IMR-90 (cell line): ENCODE measurements at regions not wholly inside any gene's neighbourhood (a gene's known extent, or its start where the extent isn't known, plus 50 kb on each side); places are given as distances from the start of the nearest gene placed in this dataset.

Experiments
- ATAC-seq: fragments of 200-7000 bp; cut with Tn5 transposase; 2 replicates; pipeline ENCODE4 v1.9.1; 2020; ENCODE audit warnings: low read depth, mild to moderate bottlenecking, moderate library complexity
- BruUV-seq: library from RNA; stranded (reverse); fragments of 400-500 nt; replicated peaks from 2 replicates; lab custom pipeline; 2021; lab: Mats Ljungman, UMichigan
- CTCF ChIA-PET: fragments of 300-600 bp; formaldehyde crosslinking; extraction: SDS; loops from one replicate; lab custom pipeline; 2021; ENCODE audit warnings: antibody characterized with exemption; lab: Yijun Ruan, JAX
- POLR2A ChIA-PET: fragments of 300-600 bp; sonication (Branson Sonifier 250); formaldehyde crosslinking; loops from one replicate; lab custom pipeline; 2022; ENCODE audit warnings: antibody characterized with exemption; ENCODE audit not compliant: unreplicated experiment; lab: Charles Lee
- DNase-seq: peaks from one replicate; pipeline ENCODE4 v3.0.0; 2013
- H2AFZ ChIP-seq: replicated peaks from 2 replicates; pipeline ENCODE3; 2013; ENCODE audit warnings: low read length, mild to moderate bottlenecking; ENCODE audit not compliant: poor library complexity
- H2AK5ac ChIP-seq: 2 replicates; pipeline ENCODE4 v1.6.1; 2013; ENCODE audit warnings: low read depth, low read length, inconsistent platforms
- H2AK9ac ChIP-seq: replicated peaks from 2 replicates; pipeline ENCODE3; 2013; ENCODE audit warnings: mild to moderate bottlenecking, low read depth, low read length, moderate library complexity; ENCODE audit not compliant: poor library complexity
- H2BK120ac ChIP-seq: 2 replicates; pipeline ENCODE4 v1.6.1; 2013; ENCODE audit warnings: low read depth, low read length, inconsistent platforms
- H2BK15ac ChIP-seq: 3 replicates; pipeline ENCODE4 v1.6.1; 2013; ENCODE audit warnings: low read depth, low read length, inconsistent platforms
- H2BK20ac ChIP-seq: 2 replicates; pipeline ENCODE4 v1.6.1; 2013; ENCODE audit warnings: low read depth, mild to moderate bottlenecking, inconsistent platforms, low read length, moderate library complexity
- H2BK5ac ChIP-seq: 2 replicates; pipeline ENCODE4 v1.6.1; 2013; ENCODE audit warnings: mild to moderate bottlenecking, low read depth, low read length, inconsistent platforms; ENCODE audit not compliant: poor library complexity, severe bottlenecking
- H3K14ac ChIP-seq: replicated peaks from 2 replicates; pipeline ENCODE4 v1.6.1; 2013; ENCODE audit warnings: low read depth, low read length, inconsistent platforms
- H3K18ac ChIP-seq: 2 replicates; pipeline ENCODE4 v1.6.1; 2013; ENCODE audit warnings: low read depth, low read length, control low read depth
- H3K23ac ChIP-seq: 2 replicates; pipeline ENCODE4 v1.6.1; 2013; ENCODE audit warnings: low read depth, low read length, inconsistent platforms
- H3K27ac ChIP-seq: 2 replicates; pipeline ENCODE4 v1.5.1; 2013; ENCODE audit warnings: mild to moderate bottlenecking, control low read depth, low read length; ENCODE audit not compliant: insufficient read depth
- H3K27me3 ChIP-seq: 2 replicates; pipeline ENCODE4 v1.6.1; 2013; ENCODE audit warnings: low read length; ENCODE audit not compliant: control insufficient read depth, insufficient read depth
- H3K36me3 ChIP-seq: 2 replicates; pipeline ENCODE4 v1.6.1; 2013; ENCODE audit warnings: low read length, mixed read lengths; ENCODE audit not compliant: control insufficient read depth, insufficient read depth
- H3K4ac ChIP-seq: 2 replicates; pipeline ENCODE4 v1.6.1; 2013; ENCODE audit warnings: low read depth, low read length, inconsistent platforms
- H3K4me1 ChIP-seq: 2 replicates; pipeline ENCODE4 v1.6.1; 2013; ENCODE audit warnings: low read length, mixed read lengths; ENCODE audit not compliant: control insufficient read depth, insufficient read depth
- H3K4me2 ChIP-seq: 2 replicates; pipeline ENCODE4 v1.6.1; 2013; ENCODE audit warnings: low read depth, mild to moderate bottlenecking, control low read depth, low read length, moderate library complexity
- H3K4me3 ChIP-seq: 2 replicates; pipeline ENCODE4 v1.5.1; 2013; ENCODE audit warnings: low read depth, mild to moderate bottlenecking, control low read depth, low read length, moderate library complexity; ENCODE audit not compliant: insufficient read depth
- H3K56ac ChIP-seq: 2 replicates; pipeline ENCODE4 v1.6.1; 2013; ENCODE audit warnings: low read length, inconsistent platforms; ENCODE audit not compliant: insufficient read depth; ENCODE audit errors: extremely low read depth
- H3K79me1 ChIP-seq, 2 experiments: 2 replicates each; pipeline ENCODE4 v1.6.1; 2013; ENCODE audit warnings: low read length in 2 of 2, inconsistent platforms in 1 of 2, low read depth in 1 of 2
- H3K9ac ChIP-seq: 2 replicates; pipeline ENCODE4 v1.6.1; 2013; ENCODE audit warnings: low read depth, low read length, control low read depth
- H3K9me1 ChIP-seq: 2 replicates; pipeline ENCODE4 v1.6.1; 2013; ENCODE audit warnings: low read length, inconsistent platforms; ENCODE audit not compliant: insufficient read depth
- H3K9me3 ChIP-seq: 2 replicates; pipeline ENCODE4 v1.6.1; 2013; ENCODE audit warnings: low read length; ENCODE audit not compliant: control insufficient read depth, insufficient read depth
- H4K20me1 ChIP-seq: 2 replicates; pipeline ENCODE4 v1.6.1; 2013; ENCODE audit warnings: low read length, inconsistent platforms; ENCODE audit not compliant: insufficient read depth
- H4K5ac ChIP-seq: 2 replicates; pipeline ENCODE4 v1.6.1; 2013; ENCODE audit warnings: mild to moderate bottlenecking, low read depth, low read length, control low read depth
- H4K8ac ChIP-seq, 2 experiments: 2 replicates each; pipeline ENCODE4 v1.6.1; 2013; ENCODE audit warnings: low read depth in 2 of 2, low read length in 2 of 2, control low read depth in 1 of 2, inconsistent platforms in 1 of 2
- H4K91ac ChIP-seq: 2 replicates; pipeline ENCODE4 v1.6.1; 2013; ENCODE audit warnings: low read depth, low read length, inconsistent platforms; ENCODE audit not compliant: insufficient read depth
- BHLHE40 ChIP-seq: fragments of 150-350 bp; IDR thresholded peaks from 2 replicates; pipeline ENCODE4 v1.6.1; 2016; ENCODE audit warnings: mild to moderate bottlenecking, low read depth, low read length
- CEBPB ChIP-seq: IDR thresholded peaks from 2 replicates; pipeline ENCODE4 v1.6.1; 2012; ENCODE audit warnings: low read depth, low read length, improper control_type of control experiment
- CHD1 ChIP-seq: IDR thresholded peaks from 2 replicates; pipeline ENCODE4 v1.6.1; 2012; ENCODE audit warnings: low read depth, low read length, improper control_type of control experiment
- CTCF ChIP-seq: conservative IDR thresholded peaks from 2 replicates; pipeline ENCODE4 v1.5.1; 2012; ENCODE audit warnings: mild to moderate bottlenecking, low read depth, low read length, improper control_type of control experiment
- ELK1 ChIP-seq: fragments of 150-350 bp; IDR thresholded peaks from 2 replicates; pipeline ENCODE4 v1.6.1; 2016; ENCODE audit warnings: low read depth, mild to moderate bottlenecking, low read length, moderate library complexity, borderline replicate concordance
- FOS ChIP-seq: fragments of 150-350 bp; IDR thresholded peaks from 2 replicates; pipeline ENCODE4 v1.6.1; 2016; ENCODE audit warnings: low read depth, low read length
- MAFK ChIP-seq: IDR thresholded peaks from 2 replicates; pipeline ENCODE4 v1.6.1; 2012; ENCODE audit warnings: low read depth, low read length, improper control_type of control experiment
- MAZ ChIP-seq: IDR thresholded peaks from 2 replicates; pipeline ENCODE4 v1.6.1; 2012; ENCODE audit warnings: low read depth, mild to moderate bottlenecking, low read length, improper control_type of control experiment, moderate library complexity, borderline replicate concordance
- MXI1 ChIP-seq: IDR thresholded peaks from 2 replicates; pipeline ENCODE4 v1.6.1; 2012; ENCODE audit warnings: low read depth, mild to moderate bottlenecking, low read length, moderate library complexity, borderline replicate concordance
- NFE2L2 ChIP-seq: fragments of 150-350 bp; IDR thresholded peaks from 2 replicates; pipeline ENCODE4 v1.6.1; 2016; ENCODE audit warnings: low read depth, mild to moderate bottlenecking, low read length
- POLR2A ChIP-seq: IDR thresholded peaks from 2 replicates; pipeline ENCODE4 v1.6.1; 2012; ENCODE audit warnings: mild to moderate bottlenecking, low read depth, low read length
- RAD21 ChIP-seq: IDR thresholded peaks from 2 replicates; pipeline ENCODE4 v1.6.1; 2012; ENCODE audit warnings: low read length, improper control_type of control experiment
- RCOR1 ChIP-seq: IDR thresholded peaks from 2 replicates; pipeline ENCODE4 v1.6.1; 2012; ENCODE audit warnings: mild to moderate bottlenecking, low read length, improper control_type of control experiment; ENCODE audit not compliant: insufficient replicate concordance
- RFX5 ChIP-seq: IDR thresholded peaks from 2 replicates; pipeline ENCODE4 v1.8.0; 2012; ENCODE audit warnings: low read depth, mild to moderate bottlenecking, low read length, moderate library complexity
- SMC3 ChIP-seq: fragments of 150-350 bp; IDR thresholded peaks from 2 replicates; pipeline ENCODE4 v1.6.1; 2016; ENCODE audit warnings: low read depth, mild to moderate bottlenecking, antibody characterized with exemption, low read length, moderate library complexity
- USF2 ChIP-seq: fragments of 150-350 bp; IDR thresholded peaks from 2 replicates; pipeline ENCODE4 v1.6.1; 2017; ENCODE audit warnings: mild to moderate bottlenecking, antibody characterized with exemption, low read length, low read depth
- WGBS, 2 experiments: methylation state at CpG; one replicate each; pipeline versions ENCODE4 v1.1.5 to v1.1.7; 2013; ENCODE audit warnings: missing lambda C conversion rate in 2 of 2; ENCODE audit not compliant: insufficient read length in 1 of 2; ENCODE audit errors: extremely low coverage in 2 of 2; 5-methylcytosine and 5-hydroxymethylcytosine counted together
- dilution Hi-C: fragments of 300-500 bp; cut with HindIII; formaldehyde crosslinking; loops from one replicate; pipeline ENCODE4 v1.14.3; 2018; ENCODE audit warnings: low sequenced_read_pairs; ENCODE audit not compliant: unreplicated experiment
- in situ Hi-C: fragments of 300-500 bp; cut with MboI; formaldehyde crosslinking; loops from 3 replicates; pipeline ENCODE4 v1.14.3; 2019; ENCODE audit warnings: low sequenced_read_pairs, inconsistent platforms, mixed read lengths
- intact Hi-C: fragments of 100-400 bp; cut with micrococcal nuclease; formaldehyde crosslinking; loops from 2 replicates; pipeline ENCODE4 v1.10.0; 2022

DNA sequence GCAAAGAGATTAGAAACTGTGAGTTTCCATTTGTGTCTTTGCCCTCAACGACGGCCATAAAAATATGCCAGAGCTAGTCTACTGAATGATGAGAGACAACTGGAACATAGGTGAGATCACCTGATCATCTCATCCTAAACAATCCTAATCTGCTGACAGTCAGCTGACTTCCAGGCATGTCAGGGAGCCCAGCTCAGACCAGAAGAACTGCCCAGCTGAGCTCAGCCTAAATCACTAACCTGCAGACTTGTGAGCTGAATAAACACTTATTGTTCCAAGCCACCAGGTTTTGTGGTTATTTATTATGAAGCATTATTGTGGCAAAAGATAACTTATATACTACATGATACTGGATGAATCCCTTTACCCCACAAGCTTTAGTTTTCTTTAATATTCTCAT, 118.9 kb upstream of the PLEKHG7 start:
- no peak overlapping the region for H3K4me2 ChIP-seq
- H3K4me3 ChIP-seq: no peak overlapping the region
- no CpG with 5 or more reads among the region's 2 CpGs for WGBS, 2 experiments
- H3K9ac ChIP-seq: no peak overlapping the region
- H2BK20ac ChIP-seq: no peak overlapping the region
- no peak overlapping the region for H3K4ac ChIP-seq
- H3K18ac ChIP-seq: no peak overlapping the region
- dilution Hi-C loops (no loop called here), in situ Hi-C loops (no loop called here), intact Hi-C loops (no loop called here)
- ATAC-seq (no peak), DNase-seq (no peak)
- H3K23ac ChIP-seq: no peak overlapping the region
- no peaks in the 10 kb centered on the region for H3K27me3 ChIP-seq
- H2BK5ac ChIP-seq: no peak overlapping the region
- ChIA-PET POLR2A (no interaction called here), CTCF (no interaction called here)
- H3K79me1 ChIP-seq: no peaks in the 10 kb centered on the region
- H2BK15ac ChIP-seq: no peak overlapping the region
- no peak overlapping the region for H2BK120ac ChIP-seq
- no peak overlapping the region for H4K8ac ChIP-seq
- H2AK5ac ChIP-seq: no peak overlapping the region
- H3K4me1 ChIP-seq: peaks cover 3% of the 10 kb centered on the region
- no TSS peak for BruUV-seq
- H4K20me1 ChIP-seq: no peaks in the 10 kb centered on the region
- no peak overlapping the region for H3K14ac ChIP-seq
- H4K5ac ChIP-seq: no peak overlapping the region
- H3K27ac ChIP-seq: no peak overlapping the region
- no peak overlapping the region for H2AK9ac ChIP-seq
- peaks cover 2% of the 10 kb centered on the region; the same call in 1 of the 2 replicates for H3K9me3 ChIP-seq
- no peak overlapping the region for H2AFZ ChIP-seq
- H3K9me1 ChIP-seq: no peaks in the 10 kb centered on the region; the same call in 1 of the 2 replicates
- TF ChIP-seq BHLHE40 (no peak), RAD21 (no peak), CTCF (no peak), POLR2A (no peak), MXI1 (no peak), FOS (no peak), USF2 (no peak), MAFK (no peak), MAZ (no peak), RFX5 (no peak), CEBPB (no peak), ELK1 (no peak), RCOR1 (no peak), NFE2L2 (no peak), SMC3 (no peak), CHD1 (no peak)
- no peak overlapping the region for H3K56ac ChIP-seq
- H3K36me3 ChIP-seq: no peaks in the 10 kb centered on the region
- H4K91ac ChIP-seq: no peak overlapping the region
